ENCODE measurements at regions not wholly inside any gene's neighbourhood (a gene's known extent, or its start where the extent isn't known, plus 50 kb on each side); places are given as distances from the start of the nearest gene placed in this dataset.

- DNase-seq, result no peak
Measured at GRCh38 chr6:140124498-140124897, 750.0 kb upstream of the CITED2 start.

- DNase-seq, result no peak
Measured at GRCh38 chr6:140108167-140108566, 733.7 kb upstream of the CITED2 start.

- DNase-seq, result no peak
Measured at GRCh38 chr6:140107216-140107615, 732.8 kb upstream of the CITED2 start.

GRCh38 chr6:140105857-140106256 lies 731.4 kb upstream of the CITED2 start:
- DNase-seq, result peak; percentile 23

GRCh38 chr6:140105241-140105640 lies 730.8 kb upstream of the CITED2 start:
- no peak for DNase-seq

GRCh38 chr6:140101818-140102217 lies 727.4 kb upstream of the CITED2 start:
- no peak for DNase-seq

- DNase-seq, result no peak
Measured at GRCh38 chr6:140101367-140101766, 726.9 kb upstream of the CITED2 start.

- DNase-seq, result no peak
Measured at GRCh38 chr6:140095532-140095931, 721.1 kb upstream of the CITED2 start.

GRCh38 chr6:140091895-140092294 lies 717.4 kb upstream of the CITED2 start:
- no peak for DNase-seq

- DNase-seq, result no peak
Measured at GRCh38 chr6:140090871-140091270, 716.4 kb upstream of the CITED2 start.

- no peak for DNase-seq
Measured at GRCh38 chr6:140083375-140083774, 708.9 kb upstream of the CITED2 start.

GRCh38 chr6:140082867-140083297 lies 708.4 kb upstream of the CITED2 start:
- no peak for DNase-seq

GRCh38 chr6:140079328-140079727 lies 704.9 kb upstream of the CITED2 start:
- DNase-seq, result no peak

- DNase-seq, result no peak
Measured at GRCh38 chr6:140078561-140079125, 704.2 kb upstream of the CITED2 start.

GRCh38 chr6:140077827-140078560 lies 703.5 kb upstream of the CITED2 start:
- no peak for DNase-seq

- DNase-seq, result no peak
Measured at GRCh38 chr6:140076105-140076504, 701.7 kb upstream of the CITED2 start.

- no peak for DNase-seq
Measured at GRCh38 chr6:140073456-140073855, 699.0 kb upstream of the CITED2 start.

- no peak for DNase-seq
Measured at GRCh38 chr6:140071601-140072062, 697.2 kb upstream of the CITED2 start.

- peak; percentile 4 for DNase-seq
Measured at GRCh38 chr6:140070846-140071473, 696.5 kb upstream of the CITED2 start.

GRCh38 chr6:140069576-140069975 lies 695.1 kb upstream of the CITED2 start:
- DNase-seq, result no peak

GRCh38 chr6:140068801-140069200 lies 694.4 kb upstream of the CITED2 start:
- no peak for DNase-seq

- DNase-seq, result no peak
Measured at GRCh38 chr6:140064366-140064765, 689.9 kb upstream of the CITED2 start.

GRCh38 chr6:140063021-140063399 lies 688.6 kb upstream of the CITED2 start:
- DNase-seq, result no peak

Measured in hematopoietic multipotent progenitor cell treated with erythropoietin and hydrocortisone succinate and interleukin-3 and kit ligand, for 8 days (in vitro differentiated cells).